Activated T-cell treated with anti-CD3 and anti-CD28 coated beads for 4 hours (primary cell): ENCODE measurements at regions not wholly inside any gene's neighbourhood (a gene's known extent, or its start where the extent isn't known, plus 50 kb on each side); places are given as distances from the start of the nearest gene placed in this dataset.

Source experiments
- DNase-seq: peaks from one replicate; pipeline ENCODE4 v3.0.0-alpha.2; 2020

DNA sequence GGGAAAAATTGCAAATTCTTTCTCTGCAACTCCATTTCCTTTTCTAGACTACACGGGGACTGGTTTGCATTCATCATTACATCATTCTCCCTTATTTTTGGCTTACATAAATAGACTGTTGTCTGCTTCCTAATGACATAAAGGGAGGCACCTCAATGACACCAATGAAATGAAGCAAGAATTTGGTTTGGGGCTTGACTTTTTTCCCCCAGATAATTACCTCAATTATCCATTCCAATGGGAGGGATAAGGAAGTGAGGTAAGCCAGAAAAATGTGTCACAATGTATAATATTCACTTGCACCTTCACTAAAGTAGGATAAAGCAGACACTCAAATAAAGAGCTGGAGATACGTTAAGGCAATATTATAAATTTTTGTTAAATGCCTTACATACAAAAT, 240.6 kb upstream of the GRIP1 start:
- no peak for DNase-seq

GRCh38 chr12:66920205-66920604, 241.3 kb upstream of the GRIP1 start:
- no peak for DNase-seq

GRCh38 chr12:66921151-66921550, 242.3 kb upstream of the GRIP1 start:
- DNase-seq = no peak

DNA sequence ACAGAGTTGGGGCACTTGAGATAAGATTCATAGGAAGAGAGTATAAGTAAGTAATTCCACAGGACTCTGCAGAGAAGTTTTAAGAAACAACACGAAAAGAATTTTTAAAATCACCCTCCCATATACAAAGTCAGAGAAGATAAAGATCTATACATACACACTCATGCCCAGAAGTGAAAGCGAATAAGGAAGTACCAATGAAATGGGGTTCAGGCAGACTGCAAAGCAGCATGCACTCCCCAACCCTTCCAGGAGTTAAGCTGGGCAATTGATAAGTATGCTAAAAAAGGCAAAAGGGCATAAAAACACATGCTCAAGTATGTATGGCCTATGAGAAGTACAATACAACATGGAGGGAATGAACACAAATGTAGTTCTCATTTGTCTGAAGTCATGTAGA, 246.2 kb upstream of the GRIP1 start:
- no peak for DNase-seq

GRCh38 chr12:66929121-66929520, 250.2 kb upstream of the GRIP1 start:
- DNase-seq = no peak

- DNase-seq = no peak
Measured at GRCh38 chr12:66931091-66931490, 252.2 kb upstream of the GRIP1 start.

DNA sequence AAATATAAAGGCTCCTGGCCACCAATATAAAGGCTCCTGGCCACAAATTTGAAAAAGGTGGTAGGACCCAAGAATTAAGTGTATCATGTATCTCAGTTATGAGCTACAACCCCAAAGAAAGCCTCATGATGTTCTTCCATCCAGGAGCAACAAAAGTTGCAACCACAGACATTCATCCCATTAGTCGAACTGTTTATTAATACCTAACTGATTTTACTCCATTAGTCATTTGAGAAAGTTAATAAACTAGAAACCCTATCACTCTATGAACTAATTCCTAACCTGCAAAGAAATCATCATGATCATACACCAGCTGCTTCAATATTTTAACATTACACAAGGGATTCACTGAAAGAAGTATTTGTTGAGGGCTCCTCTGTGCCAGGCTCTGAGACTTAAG, 253.2 kb upstream of the GRIP1 start:
- no peak for DNase-seq

DNA sequence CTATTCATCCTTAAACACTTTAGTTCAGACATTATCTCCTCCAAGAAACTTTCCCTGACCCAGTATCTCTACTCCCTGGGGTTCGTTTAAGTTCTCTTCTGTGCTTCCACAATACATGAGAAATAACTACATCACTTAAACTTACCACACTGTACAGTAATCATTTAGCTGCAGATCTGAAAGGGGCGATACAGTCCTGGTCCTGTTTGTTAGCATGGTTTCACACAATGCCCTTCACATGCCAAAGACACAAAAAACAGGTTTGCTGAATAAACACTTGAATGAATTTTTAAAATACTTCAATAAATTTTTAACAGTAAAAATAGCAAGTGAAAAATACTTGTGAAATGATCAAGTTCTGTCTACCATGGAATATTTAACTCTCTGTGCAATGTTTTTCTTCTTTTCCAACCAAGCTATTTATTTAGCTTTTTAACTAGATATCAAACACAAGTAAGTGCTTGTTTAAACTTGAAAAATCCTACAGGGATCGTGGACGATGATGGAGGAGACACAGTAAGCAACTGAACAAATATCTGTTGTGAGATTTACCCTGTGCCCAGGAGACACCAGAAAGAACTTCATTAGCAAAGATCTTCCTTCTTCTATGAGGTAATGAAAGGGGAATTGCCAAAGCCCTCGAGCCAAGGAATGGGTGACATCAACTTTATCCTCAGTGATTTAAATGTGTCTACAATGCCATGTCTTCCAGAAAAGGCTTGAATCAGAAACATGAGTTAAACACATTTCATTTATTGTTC, 255.6 kb upstream of the GRIP1 start:
- DNase-seq = no peak

- DNase-seq = no peak
Measured at GRCh38 chr12:66941150-66941549, 262.3 kb upstream of the GRIP1 start.

- DNase-seq = no peak
Measured at GRCh38 chr12:66942741-66943465, 264.0 kb upstream of the GRIP1 start.

- no peak for DNase-seq
Measured at GRCh38 chr12:66944365-66944764, 265.5 kb upstream of the GRIP1 start.

DNA sequence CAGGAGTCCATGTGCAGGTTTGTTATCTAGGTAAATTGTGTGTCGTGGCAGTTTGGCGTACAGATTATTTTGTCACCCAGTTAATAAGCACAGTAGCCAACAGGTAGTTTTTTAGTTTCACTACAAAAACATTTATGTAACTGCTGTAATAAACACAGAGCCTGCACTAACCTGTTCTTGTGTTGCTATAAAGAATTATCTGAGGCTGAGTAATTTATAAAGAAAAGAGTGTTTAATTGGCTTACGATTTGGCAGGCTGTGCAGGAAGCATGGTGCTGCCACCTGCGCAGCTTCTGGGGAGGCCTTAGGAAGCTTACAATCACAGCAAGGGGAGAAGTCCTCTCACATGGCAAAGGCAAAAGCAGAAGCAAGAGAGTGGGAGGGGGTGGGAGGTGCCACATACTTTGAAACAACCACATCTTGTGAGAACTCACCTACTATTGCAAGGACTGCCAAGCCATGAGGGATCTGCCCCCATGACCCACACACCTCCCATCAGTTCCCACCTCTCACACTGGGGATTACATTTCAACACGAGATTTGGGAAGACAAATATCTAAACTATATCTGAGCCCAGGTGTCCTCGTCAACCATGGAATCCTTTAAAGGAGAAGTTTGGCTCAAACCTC, 266.4 kb upstream of the GRIP1 start:
- no peak for DNase-seq

- no peak for DNase-seq
Measured at GRCh38 chr12:66947119-66947518, 268.2 kb upstream of the GRIP1 start.

DNA sequence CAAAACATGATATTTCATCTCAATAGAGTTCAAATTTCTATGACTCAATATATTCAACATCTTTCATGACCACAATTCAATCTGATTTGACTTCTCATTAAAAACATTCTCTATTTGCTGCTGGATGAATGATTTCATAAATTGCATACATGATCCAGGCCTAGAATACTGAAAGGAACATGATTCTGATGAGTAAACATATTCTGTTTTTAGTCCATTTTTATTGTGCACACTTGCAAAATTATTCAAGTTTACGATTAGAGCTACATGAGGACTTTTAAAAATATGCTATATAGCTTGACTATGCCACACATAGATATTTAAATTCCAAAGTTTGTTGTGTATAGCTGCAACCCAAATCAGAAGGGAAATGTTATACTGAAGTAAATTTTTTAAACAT, 273.8 kb upstream of the GRIP1 start:
- DNase-seq = no peak

DNA sequence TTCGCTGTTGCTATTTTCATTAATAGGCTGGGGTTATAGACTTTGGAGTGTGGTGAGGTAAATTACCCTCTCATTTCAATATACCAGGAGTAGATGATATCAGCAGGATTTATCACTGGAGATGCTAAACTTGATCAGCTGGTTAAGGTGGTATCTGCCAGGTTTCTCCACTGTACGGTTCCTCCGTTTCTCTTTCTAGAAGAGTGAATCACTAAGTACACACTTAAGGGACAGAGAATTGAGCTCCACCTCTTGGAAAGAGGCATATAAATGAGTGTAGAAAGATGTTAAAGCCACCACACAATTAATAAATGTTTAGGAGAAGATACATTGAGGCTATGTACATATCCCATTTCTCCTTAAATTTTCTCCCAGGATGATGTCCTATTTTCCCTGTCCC, 277.4 kb upstream of the GRIP1 start:
- no peak for DNase-seq

- no peak for DNase-seq
Measured at GRCh38 chr12:66959276-66959675, 280.4 kb upstream of the GRIP1 start.

GRCh38 chr12:66960006-66960405, 281.1 kb upstream of the GRIP1 start:
- DNase-seq = no peak

DNA sequence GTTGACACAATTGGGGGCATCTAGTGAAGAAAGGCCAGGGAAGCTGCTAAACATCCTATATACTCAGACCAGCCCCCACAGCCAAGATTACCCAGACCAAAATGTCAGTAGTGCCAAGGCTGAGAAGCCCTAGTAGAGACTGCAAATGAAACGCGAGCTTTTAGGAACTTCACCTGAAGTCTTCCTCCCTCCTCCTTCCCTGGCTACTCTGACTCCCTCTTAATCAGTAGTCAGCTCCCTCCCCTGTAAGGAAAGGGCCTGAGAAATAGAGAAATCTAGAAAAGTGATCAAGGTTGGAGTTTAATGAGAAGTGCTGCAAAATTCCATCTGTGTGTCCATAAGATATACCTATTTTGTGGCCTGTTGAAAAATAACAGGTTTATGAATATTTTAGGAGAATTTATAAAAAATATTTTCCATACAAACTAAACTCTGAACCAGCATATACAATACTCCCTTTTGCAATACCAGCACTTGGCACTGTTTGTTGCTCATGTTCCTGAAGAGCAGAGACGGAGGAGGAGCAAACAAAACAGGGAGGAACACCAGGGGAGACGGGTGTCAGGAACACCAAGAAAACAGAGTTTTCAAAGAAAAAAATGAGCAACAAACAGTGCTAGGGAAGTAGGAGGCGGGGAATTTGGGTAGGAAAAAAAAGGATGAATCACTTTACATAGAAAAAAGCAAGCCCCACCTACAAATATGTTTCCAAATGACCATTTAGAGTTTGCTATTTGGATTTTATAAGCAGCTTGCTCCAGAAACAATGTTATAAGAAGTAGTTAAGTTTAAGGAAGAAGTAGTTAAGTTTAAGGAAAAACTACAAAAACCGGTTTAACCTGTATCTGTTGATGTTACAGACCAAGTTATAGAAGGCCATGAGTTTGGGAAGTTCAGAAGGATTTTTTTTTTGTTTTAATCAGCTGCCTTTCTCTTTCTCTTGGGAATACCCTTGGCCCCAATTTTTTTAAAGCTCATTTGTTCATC, 282.1 kb upstream of the GRIP1 start:
- DNase-seq = no peak

DNA sequence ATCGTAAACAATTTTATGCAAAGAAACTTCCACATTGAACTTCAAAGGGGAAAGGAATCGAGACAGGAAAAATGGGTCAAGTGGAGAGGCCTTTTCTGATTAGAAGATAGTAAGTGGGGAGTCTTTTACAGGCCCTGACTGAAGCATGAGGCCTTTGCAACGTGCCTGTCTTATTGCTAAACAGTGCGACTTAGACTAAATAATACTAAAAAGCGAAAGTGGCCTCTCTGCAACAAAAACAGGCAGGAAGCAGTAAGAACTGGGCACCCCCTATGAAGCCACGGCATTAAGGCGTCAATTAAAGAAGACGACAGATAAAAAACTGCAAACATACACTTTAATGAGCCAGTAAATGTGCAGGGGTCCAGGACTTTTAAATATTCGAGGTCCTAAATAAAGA, 283.4 kb upstream of the GRIP1 start:
- DNase-seq = no peak

DNA sequence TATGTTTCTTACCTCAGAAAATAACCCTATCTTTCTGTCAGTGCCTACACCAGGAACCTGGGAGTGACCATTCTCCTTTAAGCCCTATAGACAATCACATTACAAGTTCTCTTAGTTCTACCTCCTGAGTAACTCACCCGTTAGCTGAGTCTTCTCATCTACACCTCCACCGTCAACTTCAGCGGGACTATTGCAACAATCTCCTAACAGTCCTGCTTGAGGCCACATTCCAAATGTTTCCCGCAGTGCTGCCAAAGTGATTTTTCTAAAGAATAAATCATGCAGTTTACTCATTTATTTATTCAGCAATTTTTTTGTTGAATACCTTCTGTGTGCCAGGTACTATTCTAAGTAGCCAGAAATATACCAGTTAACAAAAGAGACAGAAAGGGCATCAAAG, 285.0 kb upstream of the GRIP1 start:
- DNase-seq = no peak

DNA sequence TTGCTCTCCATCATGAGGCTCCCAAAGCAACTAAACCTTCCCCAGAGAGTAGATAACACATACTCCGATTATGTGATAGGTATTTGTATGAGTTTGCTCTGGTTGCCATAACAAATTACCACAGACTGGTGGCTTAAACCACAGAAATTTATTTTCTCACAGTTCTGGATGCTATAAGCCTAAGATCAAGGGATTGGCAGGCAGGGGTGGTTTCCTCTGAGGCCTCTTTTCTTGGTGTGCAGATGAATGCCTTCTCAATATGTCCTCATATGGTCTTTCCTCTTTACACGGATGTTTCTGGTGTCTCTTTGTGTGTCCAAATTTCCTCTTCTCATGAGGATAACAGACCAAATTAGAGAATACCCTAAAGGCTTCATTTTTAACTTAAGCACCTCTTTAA, 285.8 kb upstream of the GRIP1 start:
- DNase-seq = no peak

- DNase-seq = no peak
Measured at GRCh38 chr12:66965621-66966020, 286.7 kb upstream of the GRIP1 start.

- no peak for DNase-seq
Measured at GRCh38 chr12:66971816-66972215, 292.9 kb upstream of the GRIP1 start.
